ENCODE measurements at regions not wholly inside any gene's neighbourhood (a gene's known extent, or its start where the extent isn't known, plus 50 kb on each side); places are given as distances from the start of the nearest gene placed in this dataset.

DNA sequence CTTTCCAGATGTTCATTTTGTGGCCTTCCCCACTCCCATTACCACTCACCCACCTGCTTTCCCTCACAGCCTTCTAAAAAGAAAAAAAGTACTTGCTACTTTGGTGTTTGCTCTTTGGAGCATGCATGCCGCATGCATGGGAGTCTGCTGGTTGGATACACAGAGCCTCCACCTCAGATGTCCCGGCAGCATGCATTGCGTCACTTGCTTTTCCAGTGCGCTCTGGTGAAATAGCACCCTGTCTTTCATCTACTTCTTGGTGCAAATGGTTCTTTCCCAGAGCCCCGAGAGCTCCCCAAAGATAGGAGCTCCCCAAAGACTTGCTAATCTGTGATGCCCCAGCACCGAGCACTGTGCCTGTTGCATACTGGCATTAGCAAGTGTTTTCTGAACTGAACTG, 333.2 kb upstream of the ZNF507 start:
- Histone ChIP-seq H3K9me3 (ENCODE audit: control insufficient read depth, low read length) (no peaks in the 10 kb centered on the region), H3K4me3 (ENCODE audit: insufficient read depth, low read depth, low read length, poor library complexity, severe bottlenecking) (no peak overlapping the region), H3K27me3 (replicated peaks; ENCODE audit: control insufficient read depth, insufficient read depth, low read length, poor library complexity, severe bottlenecking) (no peaks in the 10 kb centered on the region), H3K4me1 (ENCODE audit: control insufficient read depth, insufficient read depth, low read length, poor library complexity, severe bottlenecking) (no peaks in the 10 kb centered on the region), H3K27ac (ENCODE audit: insufficient read depth, low read length, poor library complexity, severe bottlenecking) (no peak overlapping the region), H3K36me3 (ENCODE audit: control insufficient read depth, insufficient read depth, low read length) (no peaks in the 10 kb centered on the region)
- DNase-seq: no peak

DNA sequence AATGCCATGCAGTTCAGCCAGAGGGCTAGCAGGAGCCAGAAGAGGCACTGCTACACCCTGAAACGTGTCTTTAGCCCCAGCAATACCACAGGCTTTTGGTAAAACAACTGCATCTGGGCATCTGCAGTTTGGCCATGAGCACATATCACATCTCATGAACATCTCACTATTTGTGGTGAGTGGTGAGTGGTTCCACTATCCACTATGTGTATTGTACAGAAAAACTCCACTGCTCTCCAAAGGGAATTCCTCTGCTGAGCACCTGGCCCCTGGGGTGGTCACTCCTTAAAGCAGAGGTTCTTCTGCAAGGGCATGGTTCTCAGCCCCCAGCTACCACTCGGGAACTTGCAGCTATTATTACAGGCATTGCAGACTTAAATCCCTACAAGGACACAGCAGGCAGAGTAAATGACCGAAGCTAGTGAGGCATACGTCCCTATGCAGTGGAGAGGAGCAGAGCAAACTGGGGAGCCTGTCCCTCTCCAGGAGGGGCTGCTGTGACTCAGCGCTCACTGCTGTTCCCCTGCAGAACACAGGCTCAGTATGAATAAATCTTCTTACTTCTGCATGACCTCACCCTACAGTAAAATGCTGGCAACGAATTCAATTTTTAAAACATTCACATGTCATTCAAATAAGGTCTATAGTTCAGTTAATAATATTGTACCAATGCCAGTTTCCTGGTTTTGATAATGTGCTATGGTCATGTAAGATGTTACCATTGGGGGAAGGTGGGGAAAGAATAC, 332.4 kb upstream of the ZNF507 start:
- no peak for DNase-seq
- no peaks in the 10 kb centered on the region for H3K27me3 ChIP-seq (replicated peaks; ENCODE audit: control insufficient read depth, insufficient read depth, low read length, poor library complexity, severe bottlenecking)
- no peaks in the 10 kb centered on the region for H3K9me3 ChIP-seq (ENCODE audit: control insufficient read depth, low read length)
- H3K27ac ChIP-seq (ENCODE audit: insufficient read depth, low read length, poor library complexity, severe bottlenecking): no peak overlapping the region
- no peaks in the 10 kb centered on the region for H3K36me3 ChIP-seq (ENCODE audit: control insufficient read depth, insufficient read depth, low read length)
- no peak overlapping the region for H3K4me3 ChIP-seq (ENCODE audit: insufficient read depth, low read depth, low read length, poor library complexity, severe bottlenecking)
- H3K4me1 ChIP-seq (ENCODE audit: control insufficient read depth, insufficient read depth, low read length, poor library complexity, severe bottlenecking): no peaks in the 10 kb centered on the region

DNA sequence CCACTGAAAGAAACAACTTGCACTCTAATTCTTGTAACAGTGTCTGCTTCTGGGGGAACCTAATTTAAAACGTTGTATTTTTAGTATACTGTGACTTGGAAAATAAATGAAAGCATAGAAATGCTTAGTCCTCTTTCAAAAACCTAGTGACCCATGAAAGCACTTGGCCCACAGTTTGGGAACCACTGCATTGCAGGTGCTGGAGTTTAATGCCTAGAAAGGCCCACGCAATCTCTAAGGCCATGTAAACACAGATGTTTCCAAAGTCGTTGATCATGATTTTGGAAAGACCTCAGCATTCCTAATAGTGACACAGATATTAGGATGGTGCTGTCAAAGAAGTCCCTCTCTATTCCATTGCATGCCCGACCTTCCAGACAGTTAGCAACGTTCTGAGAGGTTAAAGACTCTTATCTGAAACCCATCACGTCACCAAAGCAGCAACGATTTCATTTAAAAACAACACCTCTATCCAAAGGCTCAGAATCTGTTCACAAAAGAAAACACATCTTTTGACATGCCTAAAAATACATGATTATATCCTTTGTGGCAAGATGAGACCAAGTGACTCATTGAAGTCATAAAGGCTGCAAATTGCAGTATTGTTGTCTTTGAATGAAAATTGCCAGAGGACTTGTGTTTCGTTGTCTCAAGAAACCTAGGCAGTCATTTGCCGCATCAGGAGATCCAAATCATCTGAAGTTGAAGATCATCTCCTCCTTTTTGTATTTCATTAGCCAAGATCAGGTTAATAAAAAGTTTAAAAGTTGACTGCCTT, 328.0 kb upstream of the ZNF507 start:
- DNase-seq: no peak
- Histone ChIP-seq H3K9me3 (ENCODE audit: control insufficient read depth, low read length) (no peaks in the 10 kb centered on the region), H3K27ac (ENCODE audit: insufficient read depth, low read length, poor library complexity, severe bottlenecking) (no peak overlapping the region), H3K36me3 (ENCODE audit: control insufficient read depth, insufficient read depth, low read length) (no peaks in the 10 kb centered on the region), H3K4me1 (ENCODE audit: control insufficient read depth, insufficient read depth, low read length, poor library complexity, severe bottlenecking) (no peaks in the 10 kb centered on the region), H3K27me3 (replicated peaks; ENCODE audit: control insufficient read depth, insufficient read depth, low read length, poor library complexity, severe bottlenecking) (no peaks in the 10 kb centered on the region), H3K4me3 (ENCODE audit: insufficient read depth, low read depth, low read length, poor library complexity, severe bottlenecking) (no peak overlapping the region)

DNA sequence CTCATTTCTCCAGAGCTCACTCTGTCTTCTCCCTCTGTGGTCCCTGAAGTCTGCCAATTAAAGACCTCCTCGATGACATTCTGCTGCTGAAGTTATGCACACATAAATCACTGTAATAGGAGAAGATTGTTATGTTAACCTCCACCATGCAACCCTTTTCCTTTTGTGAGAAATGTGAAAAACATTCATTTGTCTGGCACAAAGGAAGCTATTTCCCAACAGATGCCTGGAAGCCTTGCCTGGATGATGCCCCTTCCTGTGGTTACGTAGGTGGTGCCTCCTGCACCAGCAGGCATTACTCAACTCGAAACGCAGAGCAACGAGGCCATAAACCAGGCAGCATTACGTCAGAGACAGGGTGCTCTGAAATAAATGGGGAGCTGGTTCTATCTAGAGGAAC, 327.4 kb upstream of the ZNF507 start:
- Histone ChIP-seq H3K27me3 (replicated peaks; ENCODE audit: control insufficient read depth, insufficient read depth, low read length, poor library complexity, severe bottlenecking) (no peaks in the 10 kb centered on the region), H3K4me1 (ENCODE audit: control insufficient read depth, insufficient read depth, low read length, poor library complexity, severe bottlenecking) (no peaks in the 10 kb centered on the region), H3K36me3 (ENCODE audit: control insufficient read depth, insufficient read depth, low read length) (no peaks in the 10 kb centered on the region), H3K27ac (ENCODE audit: insufficient read depth, low read length, poor library complexity, severe bottlenecking) (no peak overlapping the region), H3K4me3 (ENCODE audit: insufficient read depth, low read depth, low read length, poor library complexity, severe bottlenecking) (no peak overlapping the region), H3K9me3 (ENCODE audit: control insufficient read depth, low read length) (no peaks in the 10 kb centered on the region)
- no peak for DNase-seq

DNA sequence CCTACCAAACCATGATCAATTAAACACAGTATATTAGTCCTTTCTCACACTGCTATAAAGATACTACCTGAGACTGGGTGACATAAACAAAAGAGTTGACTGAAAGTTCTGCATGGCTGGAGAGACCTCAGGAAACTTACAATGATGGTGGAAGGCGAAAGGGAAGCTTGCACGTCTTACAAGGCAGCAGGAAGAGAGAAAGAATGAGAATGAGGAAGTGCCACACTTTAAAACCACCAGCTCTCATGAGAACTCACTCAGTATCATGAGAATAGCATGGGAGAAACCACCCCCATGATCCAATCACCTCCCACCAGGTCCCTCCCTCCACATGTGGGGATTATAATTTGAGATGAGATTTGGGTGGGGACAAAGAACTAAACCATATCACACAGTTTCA, 324.9 kb upstream of the ZNF507 start:
- Histone ChIP-seq H3K4me3 (ENCODE audit: insufficient read depth, low read depth, low read length, poor library complexity, severe bottlenecking) (no peak overlapping the region), H3K27me3 (replicated peaks; ENCODE audit: control insufficient read depth, insufficient read depth, low read length, poor library complexity, severe bottlenecking) (no peaks in the 10 kb centered on the region), H3K27ac (ENCODE audit: insufficient read depth, low read length, poor library complexity, severe bottlenecking) (no peak overlapping the region), H3K9me3 (ENCODE audit: control insufficient read depth, low read length) (no peaks in the 10 kb centered on the region), H3K4me1 (ENCODE audit: control insufficient read depth, insufficient read depth, low read length, poor library complexity, severe bottlenecking) (no peaks in the 10 kb centered on the region), H3K36me3 (ENCODE audit: control insufficient read depth, insufficient read depth, low read length) (no peaks in the 10 kb centered on the region)
- no peak for DNase-seq

DNA sequence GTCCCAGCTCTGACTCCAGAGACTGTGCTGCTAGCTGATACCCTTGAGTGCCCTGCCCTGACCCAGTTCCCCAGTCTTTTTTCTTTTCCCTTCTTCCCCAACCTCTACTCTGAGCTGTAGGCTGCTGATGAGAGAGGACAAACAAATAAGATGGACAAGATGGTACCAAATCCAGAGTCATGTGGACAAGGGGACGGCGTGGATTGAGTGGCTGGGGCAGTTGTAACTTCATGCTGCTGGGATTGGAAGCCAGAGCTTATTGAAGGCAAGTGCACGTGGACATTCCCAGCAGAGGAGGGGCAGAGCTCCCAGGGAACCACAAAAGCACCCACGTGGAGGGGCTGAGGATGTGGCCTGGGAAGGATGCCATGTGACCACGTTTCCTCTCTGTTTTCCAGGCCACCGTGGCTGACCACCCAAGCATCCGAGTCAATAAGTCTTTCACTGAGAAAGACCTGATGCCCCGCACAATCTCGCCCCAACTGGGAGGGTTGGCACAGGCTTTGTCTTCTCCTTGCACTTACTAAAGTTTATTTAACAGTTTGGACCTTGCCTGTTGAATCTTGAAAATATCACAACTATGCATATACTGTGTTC, 323.3 kb upstream of the ZNF507 start:
- no peaks in the 10 kb centered on the region for H3K27me3 ChIP-seq (replicated peaks; ENCODE audit: control insufficient read depth, insufficient read depth, low read length, poor library complexity, severe bottlenecking)
- H3K27ac ChIP-seq (ENCODE audit: insufficient read depth, low read length, poor library complexity, severe bottlenecking): no peak overlapping the region
- no peaks in the 10 kb centered on the region for H3K36me3 ChIP-seq (ENCODE audit: control insufficient read depth, insufficient read depth, low read length)
- no peaks in the 10 kb centered on the region for H3K9me3 ChIP-seq (ENCODE audit: control insufficient read depth, low read length)
- H3K4me1 ChIP-seq (ENCODE audit: control insufficient read depth, insufficient read depth, low read length, poor library complexity, severe bottlenecking): no peaks in the 10 kb centered on the region
- no peak for DNase-seq
- H3K4me3 ChIP-seq (ENCODE audit: insufficient read depth, low read depth, low read length, poor library complexity, severe bottlenecking): no peak overlapping the region

DNA sequence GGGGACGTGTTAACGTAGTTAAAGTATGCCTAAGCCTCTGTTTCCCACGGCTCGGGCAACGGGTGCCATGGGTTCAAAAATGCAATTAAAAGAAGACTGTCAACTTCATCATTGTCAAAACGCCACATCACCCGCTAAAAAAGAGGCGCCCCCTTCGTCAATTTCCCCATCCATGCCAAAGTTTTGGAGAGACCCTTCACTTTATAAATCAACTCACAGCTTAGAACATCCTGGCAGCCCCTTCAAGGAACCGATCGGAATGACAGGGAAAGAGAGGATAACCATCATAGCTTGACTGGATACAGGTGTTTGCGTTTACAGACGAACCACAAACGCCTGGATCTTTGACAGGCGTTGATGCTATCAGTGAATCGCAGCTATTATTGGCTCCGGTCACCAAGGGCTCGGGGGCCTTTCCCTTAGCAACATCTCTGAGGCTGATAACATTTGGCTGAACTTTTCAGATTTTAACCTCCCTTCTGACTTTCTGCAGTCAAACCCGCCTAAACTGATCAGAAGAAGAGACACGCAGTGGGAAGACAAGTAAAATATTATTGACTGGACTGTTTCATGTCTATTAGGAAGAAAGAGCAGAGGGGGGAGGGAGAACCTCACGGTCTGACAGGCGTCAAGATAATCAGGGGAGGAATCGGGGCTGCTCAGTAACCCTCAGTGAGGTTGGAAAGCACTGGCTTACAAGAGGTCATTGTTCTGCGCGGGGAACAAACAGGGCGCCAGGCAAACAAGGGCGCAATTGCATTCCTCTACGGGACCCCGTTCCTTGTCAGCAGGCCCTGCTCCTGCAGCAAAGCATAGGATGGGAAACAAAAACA, 322.5 kb upstream of the ZNF507 start:
- DNase-seq: no peak
- H3K4me3 ChIP-seq (ENCODE audit: insufficient read depth, low read depth, low read length, poor library complexity, severe bottlenecking): no peak overlapping the region
- H3K36me3 ChIP-seq (ENCODE audit: control insufficient read depth, insufficient read depth, low read length): no peaks in the 10 kb centered on the region
- H3K9me3 ChIP-seq (ENCODE audit: control insufficient read depth, low read length): no peaks in the 10 kb centered on the region
- no peak overlapping the region for H3K27ac ChIP-seq (ENCODE audit: insufficient read depth, low read length, poor library complexity, severe bottlenecking)
- no peaks in the 10 kb centered on the region for H3K4me1 ChIP-seq (ENCODE audit: control insufficient read depth, insufficient read depth, low read length, poor library complexity, severe bottlenecking)
- H3K27me3 ChIP-seq (replicated peaks; ENCODE audit: control insufficient read depth, insufficient read depth, low read length, poor library complexity, severe bottlenecking): no peaks in the 10 kb centered on the region

DNA sequence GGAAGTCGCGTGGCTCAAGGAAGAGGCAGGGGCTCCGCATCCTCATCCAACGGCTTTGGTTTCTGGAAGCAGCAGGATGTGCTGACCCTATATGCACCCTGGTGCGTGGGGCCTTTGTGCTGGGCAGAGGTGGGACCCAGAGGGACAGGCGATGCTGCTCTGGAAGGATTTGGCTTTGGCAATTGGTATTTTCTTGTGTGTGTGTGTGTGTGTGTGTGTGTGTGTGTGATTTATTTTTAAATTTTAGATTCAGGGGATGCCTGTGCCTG, 321.9 kb upstream of the ZNF507 start:
- Histone ChIP-seq H3K27me3 (replicated peaks; ENCODE audit: control insufficient read depth, insufficient read depth, low read length, poor library complexity, severe bottlenecking) (no peaks in the 10 kb centered on the region), H3K4me3 (ENCODE audit: insufficient read depth, low read depth, low read length, poor library complexity, severe bottlenecking) (no peak overlapping the region), H3K27ac (ENCODE audit: insufficient read depth, low read length, poor library complexity, severe bottlenecking) (no peak overlapping the region), H3K9me3 (ENCODE audit: control insufficient read depth, low read length) (no peaks in the 10 kb centered on the region), H3K36me3 (ENCODE audit: control insufficient read depth, insufficient read depth, low read length) (no peaks in the 10 kb centered on the region), H3K4me1 (ENCODE audit: control insufficient read depth, insufficient read depth, low read length, poor library complexity, severe bottlenecking) (no peaks in the 10 kb centered on the region)
- DNase-seq: no peak

DNA sequence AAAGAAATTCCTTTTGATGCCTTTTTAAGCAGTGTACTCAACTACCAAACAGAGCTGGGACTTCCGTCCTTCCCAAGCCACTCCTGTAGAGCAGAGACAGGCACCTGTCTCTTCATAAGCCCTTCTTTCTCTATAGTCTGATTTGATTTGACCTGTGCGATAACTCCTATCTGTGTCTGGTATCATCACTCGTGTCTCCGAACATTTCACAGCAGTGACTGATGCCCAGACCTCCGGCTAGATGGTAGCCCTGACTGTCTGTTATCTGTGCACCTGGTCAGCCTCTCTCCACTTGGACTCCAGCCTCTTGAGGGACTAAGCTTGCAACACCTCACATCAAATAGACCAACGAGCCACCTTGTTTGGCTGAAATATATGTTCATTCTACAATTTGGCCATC, 316.2 kb upstream of the ZNF507 start:
- H3K4me1 ChIP-seq (ENCODE audit: control insufficient read depth, insufficient read depth, low read length, poor library complexity, severe bottlenecking): no peaks in the 10 kb centered on the region
- no peak for DNase-seq
- H3K4me3 ChIP-seq (ENCODE audit: insufficient read depth, low read depth, low read length, poor library complexity, severe bottlenecking): no peak overlapping the region

DNA sequence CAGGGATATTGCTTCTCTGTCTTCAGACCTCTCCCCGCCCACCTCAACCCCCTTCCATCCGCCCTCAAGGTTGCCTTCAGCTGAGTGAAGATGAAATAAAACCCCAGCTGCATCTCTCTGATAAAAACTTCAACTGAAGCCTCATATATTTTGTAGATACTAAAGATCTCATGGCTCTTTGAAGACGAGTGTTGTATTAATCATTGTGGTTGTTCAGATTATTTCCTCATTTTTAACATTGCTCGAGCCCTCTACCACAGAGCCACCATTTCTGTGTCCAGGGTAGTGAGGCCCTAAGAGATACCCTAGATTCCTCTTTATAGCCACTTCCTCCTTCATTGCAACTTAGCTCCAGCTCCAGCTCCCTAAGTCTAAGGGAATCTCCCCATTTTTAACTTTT, 312.8 kb upstream of the ZNF507 start:
- H3K9me3 ChIP-seq (ENCODE audit: control insufficient read depth, low read length): no peaks in the 10 kb centered on the region
- no peaks in the 10 kb centered on the region for H3K36me3 ChIP-seq (ENCODE audit: control insufficient read depth, insufficient read depth, low read length)
- no peaks in the 10 kb centered on the region for H3K4me1 ChIP-seq (ENCODE audit: control insufficient read depth, insufficient read depth, low read length, poor library complexity, severe bottlenecking)
- no peak overlapping the region for H3K4me3 ChIP-seq (ENCODE audit: insufficient read depth, low read depth, low read length, poor library complexity, severe bottlenecking)
- no peaks in the 10 kb centered on the region for H3K27me3 ChIP-seq (replicated peaks; ENCODE audit: control insufficient read depth, insufficient read depth, low read length, poor library complexity, severe bottlenecking)
- no peak overlapping the region for H3K27ac ChIP-seq (ENCODE audit: insufficient read depth, low read length, poor library complexity, severe bottlenecking)
- no peak for DNase-seq

More for the DNA sequence above, 316.2 kb upstream of the ZNF507 start:
- Histone ChIP-seq H3K27me3 (replicated peaks; ENCODE audit: control insufficient read depth, insufficient read depth, low read length, poor library complexity, severe bottlenecking) (no peaks in the 10 kb centered on the region), H3K27ac (ENCODE audit: insufficient read depth, low read length, poor library complexity, severe bottlenecking) (no peak overlapping the region), H3K36me3 (ENCODE audit: control insufficient read depth, insufficient read depth, low read length) (no peaks in the 10 kb centered on the region), H3K9me3 (ENCODE audit: control insufficient read depth, low read length) (no peaks in the 10 kb centered on the region)

Measured in effector memory CD4-positive, alpha-beta T cell (primary cell).